NCI-H1417 (cell line): ENCODE measurements at regions not wholly inside any gene's neighbourhood (a gene's known extent, or its start where the extent isn't known, plus 50 kb on each side); places are given as distances from the start of the nearest gene placed in this dataset.
A peak's percentile ranks its signal among the peaks of the same experiment; 100 is the strongest.

Experiments used
- DNase-seq, 3 experiments: peaks; one replicate each; lab custom pipeline; 2025; lab: John Stamatoyannopoulos, UW

DNA sequence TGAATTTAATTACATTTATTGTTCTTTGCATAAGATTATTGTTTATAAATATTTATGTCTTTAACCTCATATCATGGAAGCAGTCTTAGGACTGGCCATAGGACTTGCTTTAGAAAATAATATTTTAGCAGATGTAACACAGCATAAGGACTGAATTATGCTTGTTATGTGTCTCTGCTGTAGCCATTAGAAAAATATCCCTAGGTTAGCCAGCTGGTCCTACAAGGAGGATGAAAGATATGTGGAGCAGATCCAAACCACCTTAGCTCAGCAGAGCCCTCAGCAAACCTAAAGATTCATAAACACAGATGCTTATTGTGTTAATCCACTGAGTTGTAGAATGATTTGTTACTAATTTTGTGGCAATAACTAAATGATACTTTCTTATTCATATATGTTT, 166.0 kb upstream of the COL1A2 start:
- DNase-seq = no peak

DNA sequence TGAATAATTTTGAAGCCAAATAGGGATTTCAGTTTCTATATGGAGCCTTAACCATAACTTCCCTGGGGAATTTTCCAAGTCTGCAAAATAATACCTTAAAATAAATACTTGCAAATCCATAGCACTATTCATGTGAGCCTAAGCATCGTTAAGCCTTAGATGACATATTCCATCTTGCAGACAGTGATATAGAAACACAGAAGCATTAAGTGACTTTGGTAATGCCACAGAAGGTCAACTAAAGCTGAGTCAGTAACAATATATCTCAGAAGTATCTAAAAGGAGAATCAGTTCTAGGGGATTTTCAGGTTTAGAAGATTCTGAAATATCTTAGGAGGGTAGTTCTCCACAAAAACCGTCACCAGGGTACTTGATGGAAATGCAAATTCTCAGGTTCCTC, 163.4 kb upstream of the COL1A2 start:
- no peak for DNase-seq

DNA sequence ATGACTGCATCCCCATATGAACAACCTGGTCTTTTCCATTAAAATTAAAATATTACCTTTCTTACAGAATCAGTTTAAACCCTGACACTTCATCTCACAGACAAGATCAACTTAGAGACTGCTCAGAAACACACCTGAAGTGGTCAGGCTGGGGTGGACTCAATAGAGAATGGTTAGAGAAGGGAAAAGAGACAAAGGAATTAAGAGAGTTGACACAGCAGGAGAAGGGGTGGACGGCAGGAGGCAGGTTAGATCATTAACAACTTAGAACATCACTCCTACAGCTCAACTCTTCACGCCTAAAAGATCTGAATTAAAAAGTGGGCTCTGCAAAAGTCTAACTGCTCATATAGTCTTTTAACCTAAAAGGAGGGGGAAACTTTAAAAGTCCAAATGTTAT, 157.7 kb upstream of the COL1A2 start:
- DNase-seq = no peak

DNA sequence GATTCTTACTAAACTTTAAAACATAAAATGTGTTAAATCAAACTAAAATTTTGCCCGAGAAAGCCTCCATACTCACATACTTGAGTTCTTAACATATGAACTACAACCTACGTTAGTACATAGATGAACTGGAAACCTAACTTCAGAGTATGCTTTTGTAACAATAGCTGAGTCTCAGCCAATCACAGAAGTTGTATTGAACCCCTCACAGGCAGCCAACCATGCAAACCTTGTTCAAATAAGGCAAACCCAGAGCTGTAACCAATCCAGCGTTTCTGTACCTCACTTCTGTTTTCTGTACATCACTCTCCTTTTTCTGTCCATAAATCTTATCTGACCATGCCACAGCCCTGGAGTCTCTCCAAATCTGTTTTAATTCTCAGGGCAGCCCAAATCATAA, 157.3 kb upstream of the COL1A2 start:
- DNase-seq = no peak

DNA sequence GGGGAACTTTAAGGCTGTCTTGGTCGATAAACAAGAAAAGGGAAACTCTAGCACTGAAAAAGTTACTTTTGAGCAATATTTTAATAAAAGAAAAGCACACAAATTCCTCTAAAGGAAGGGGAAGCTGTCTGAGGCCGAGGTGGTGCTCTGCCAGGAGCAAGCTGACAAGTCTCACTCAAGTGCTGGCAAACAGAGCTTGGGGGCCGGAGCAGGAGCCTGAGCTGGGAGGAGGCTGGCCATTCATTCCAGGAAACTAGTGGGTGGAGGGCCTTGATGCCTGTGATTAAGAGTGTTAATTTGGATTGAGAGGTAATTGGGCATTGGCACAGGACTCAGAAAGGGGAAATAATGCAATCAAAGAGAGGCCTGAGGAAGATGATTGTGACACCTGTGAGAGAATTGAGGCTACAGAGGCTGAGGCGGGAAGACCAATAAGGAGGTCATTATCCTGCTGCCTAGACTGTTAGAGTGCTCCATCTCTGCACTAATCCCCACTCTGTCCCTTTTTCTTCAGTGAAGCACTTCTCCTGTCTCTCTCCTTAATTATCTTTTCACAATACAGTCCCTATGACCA, 154.9 kb upstream of the COL1A2 start:
- DNase-seq = peak in 2 of 3 experiments; percentile 11 to 57

DNA sequence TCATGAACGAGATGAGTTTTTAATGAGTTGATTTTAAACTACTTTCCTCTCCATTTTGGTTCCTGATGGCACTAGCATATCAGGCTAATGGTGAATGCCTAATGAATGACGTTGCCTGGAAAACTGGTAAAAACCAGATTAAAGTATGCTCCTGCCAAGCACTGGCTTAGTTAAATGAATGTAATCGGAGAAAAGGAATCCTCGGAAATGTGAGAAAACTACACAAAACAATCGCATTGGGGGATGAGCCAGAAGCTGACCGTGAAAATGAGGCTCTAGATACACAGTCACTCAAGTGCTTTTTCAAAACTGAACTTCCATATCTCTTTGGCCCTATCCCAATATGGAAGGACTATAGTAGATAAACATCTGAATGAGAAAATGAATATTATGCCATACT, 153.8 kb upstream of the COL1A2 start:
- DNase-seq = no peak

DNA sequence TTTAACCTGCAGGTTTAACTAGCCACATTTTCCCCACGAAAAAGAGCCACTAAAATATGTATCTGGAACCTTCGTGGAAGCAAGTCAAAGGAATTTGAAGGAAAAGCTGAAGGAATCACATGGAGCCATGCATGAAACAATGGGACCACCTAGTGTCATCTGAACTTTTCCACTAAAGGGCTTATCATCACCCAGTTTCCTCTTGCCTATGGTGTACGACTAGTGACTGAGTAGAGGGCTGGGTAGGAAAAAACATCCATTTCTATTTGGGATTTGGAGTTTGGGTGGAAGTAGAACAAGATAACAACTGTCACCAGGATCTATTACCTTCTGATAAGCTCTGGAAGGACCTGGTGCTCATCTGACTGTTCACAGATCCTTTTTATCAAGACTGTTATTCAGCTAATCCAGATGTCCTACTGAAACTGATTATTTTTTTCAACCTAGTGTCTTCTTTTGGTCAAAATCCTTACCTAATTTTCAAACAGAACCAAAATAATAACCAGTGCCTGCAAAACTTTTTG, 153.2 kb upstream of the COL1A2 start:
- no peak for DNase-seq

DNA sequence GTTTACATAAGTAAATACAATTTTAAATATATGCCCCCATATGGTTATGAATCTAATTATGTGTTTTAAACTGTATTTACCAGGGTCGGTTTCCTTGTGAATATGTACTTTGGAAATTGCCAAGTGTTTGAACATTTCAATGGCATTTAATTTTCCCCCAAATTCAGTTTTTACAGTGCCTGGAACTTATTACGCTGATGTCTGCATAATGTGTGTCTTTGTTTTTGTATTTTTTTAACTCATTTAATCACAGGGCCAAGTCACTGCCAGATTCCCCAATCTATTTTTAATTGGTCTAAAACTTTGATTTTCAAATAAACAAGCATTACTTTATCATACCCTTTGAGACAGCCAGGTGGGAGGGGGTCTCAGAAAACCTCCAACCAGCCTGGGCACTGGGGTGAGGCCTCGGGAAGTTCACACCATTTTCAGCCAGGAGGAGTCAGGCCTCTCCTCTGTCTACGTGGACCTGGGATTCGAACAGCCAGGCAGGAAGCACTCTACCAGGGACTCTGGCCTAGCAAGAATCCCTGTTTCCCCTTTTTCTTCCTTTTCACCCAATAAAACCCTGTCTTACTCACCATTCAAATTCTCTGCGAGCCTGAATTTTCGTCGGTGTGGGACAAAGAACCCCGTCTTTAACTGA, 151.5 kb upstream of the COL1A2 start:
- no peak for DNase-seq

DNA sequence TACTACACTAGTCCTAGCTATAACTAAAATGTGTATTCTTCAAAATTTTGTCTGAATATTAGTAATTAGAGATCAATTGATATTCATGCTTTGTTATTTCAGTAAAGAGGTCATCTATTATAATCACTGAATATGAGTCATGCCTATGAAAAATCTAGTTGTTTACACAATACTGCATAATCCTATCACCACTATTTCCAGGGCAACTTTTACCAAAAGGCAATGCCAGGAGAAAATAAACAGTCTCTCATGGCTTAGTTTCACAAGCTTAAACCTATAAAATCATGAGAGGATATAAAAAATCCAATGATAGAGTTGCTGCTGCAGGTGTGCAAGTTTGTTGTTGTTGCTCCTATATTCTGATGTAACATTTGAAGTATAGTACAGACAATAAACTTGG, 149.9 kb upstream of the COL1A2 start:
- no peak for DNase-seq

DNA sequence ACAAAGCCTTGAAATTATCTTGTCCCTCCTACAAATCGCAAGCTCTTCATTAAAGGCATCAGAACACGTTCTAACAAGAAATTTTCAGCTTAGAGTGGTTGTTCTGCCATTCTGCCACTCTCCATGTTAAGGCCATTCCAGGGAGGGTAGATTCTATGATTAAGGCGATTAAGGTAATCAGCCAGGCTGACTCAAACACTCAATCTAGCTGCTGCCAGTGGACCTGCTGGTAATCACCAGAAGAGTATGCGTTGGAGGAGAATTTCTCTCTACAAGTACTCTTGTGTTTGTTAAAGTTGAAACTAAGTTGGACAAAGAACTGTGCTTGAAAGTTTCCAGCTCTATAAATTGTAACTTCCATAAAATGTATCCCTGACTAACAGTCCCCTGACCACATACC, 149.2 kb upstream of the COL1A2 start:
- no peak for DNase-seq

DNA sequence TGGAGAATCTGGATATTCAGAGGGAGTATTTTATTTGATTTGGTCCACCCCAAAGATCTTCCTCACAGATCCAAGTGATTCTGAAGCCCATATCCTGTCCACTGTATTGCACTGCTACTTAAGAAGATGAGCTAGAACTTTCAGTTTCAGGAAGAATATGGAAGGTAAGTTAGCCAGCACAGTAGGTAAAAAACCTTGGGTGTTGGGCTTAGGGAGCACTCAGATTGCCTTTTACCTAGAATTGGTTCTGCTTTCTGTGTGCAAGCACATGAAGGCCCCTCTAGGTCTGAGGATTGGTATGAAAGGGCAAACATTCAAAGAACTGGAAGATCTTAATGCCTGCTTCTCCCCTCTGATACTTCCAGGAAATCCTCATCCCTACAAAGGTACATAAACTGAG, 146.7 kb upstream of the COL1A2 start:
- no peak for DNase-seq

DNA sequence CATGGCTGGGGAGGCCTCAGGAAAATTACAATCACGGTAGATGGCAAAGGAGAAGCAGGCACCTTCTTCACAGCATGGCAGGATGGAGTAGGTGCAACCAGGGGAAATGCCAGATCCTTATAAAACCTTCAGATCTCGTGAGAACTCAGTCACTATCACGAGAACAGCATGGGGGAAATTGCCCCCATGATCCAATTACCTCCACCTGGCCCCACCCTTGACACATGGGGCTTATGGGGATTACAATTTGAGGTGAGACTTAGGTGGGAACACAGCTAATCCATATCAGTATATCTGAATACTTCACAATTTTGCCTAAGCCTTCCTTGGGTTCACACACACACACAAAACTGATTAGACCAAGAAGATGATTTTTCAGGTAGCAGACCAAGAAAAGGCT, 145.1 kb upstream of the COL1A2 start:
- no peak for DNase-seq

DNA sequence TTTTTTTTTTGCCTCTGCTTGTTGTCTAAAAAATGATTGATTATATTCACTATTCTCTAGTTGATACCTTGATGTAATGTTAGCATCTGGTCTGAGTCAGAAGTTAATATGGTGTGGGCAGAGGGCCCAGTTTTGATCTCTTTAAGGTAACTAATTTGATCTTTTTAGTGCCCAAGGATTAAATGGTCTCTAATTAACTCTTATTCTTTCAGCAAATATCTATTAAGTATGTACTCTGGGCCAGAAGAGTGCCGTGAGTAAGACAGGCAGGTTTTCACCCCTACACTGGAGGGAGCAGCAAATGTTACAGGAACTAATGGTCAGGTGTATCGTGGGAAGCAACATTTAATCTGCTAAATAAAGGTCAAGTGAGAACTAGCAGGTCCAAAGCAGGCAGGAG, 144.6 kb upstream of the COL1A2 start:
- peak in 2 of 3 experiments; percentile 16 to 76 for DNase-seq

DNA sequence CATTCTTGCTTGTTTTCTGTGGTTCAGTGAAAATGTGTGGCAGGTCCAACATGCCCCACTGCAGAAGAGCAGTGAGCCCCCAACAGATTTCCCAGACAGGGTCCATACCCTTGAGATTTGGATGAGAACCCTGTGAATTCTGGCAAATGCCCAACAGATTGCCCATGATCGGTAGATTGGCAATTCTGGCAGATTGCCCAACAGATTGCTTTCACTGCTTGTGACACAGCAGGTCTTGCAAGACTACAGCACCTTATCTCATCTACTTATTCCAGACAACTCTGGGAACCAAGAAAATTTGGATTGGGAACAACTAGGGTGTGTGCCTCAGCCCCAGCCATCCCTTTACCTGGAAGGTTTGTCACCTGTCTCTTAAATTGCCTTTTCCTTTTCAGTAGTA, 143.7 kb upstream of the COL1A2 start:
- peak in 1 of 3 experiments; percentile 26 for DNase-seq

DNA sequence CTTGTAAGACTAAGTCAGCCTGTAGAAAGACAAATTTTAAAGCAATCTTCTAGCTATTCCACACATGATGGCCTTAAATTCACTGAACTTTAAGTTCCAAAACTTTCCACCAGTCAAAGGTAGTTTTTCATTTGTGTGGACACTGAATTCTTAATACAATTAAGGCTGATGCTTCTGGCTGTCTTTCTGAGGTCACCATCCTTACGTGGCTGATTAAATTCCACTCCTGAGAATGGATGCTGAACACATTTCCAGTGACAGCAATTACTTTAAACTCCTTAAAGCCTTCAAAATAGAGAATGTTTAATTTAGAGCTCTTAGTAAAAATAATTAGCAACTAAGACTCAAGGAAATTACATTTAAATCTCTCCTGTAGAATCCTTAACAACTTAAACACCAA, 142.6 kb upstream of the COL1A2 start:
- no peak for DNase-seq

DNA sequence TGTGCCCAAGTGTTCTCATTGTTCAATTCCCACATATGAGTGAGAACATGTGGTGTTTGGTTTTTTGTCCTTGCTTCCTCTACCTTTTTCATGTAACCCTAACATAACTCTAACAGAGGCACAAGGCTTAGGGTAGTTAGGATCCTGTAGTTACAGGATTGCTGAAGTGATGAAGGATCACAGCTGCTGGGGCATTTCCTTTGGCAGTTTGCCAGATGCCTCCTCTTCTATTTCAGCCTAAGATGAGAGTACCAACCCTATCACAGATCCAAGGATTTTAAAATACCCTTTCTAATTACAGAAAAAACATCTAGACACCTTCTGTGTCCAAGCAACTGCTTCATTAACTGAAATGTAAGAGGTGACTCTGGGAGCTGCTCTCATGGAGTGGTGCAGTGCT, 141.7 kb upstream of the COL1A2 start:
- DNase-seq = peak in 2 of 3 experiments; percentile 16 to 61

DNA sequence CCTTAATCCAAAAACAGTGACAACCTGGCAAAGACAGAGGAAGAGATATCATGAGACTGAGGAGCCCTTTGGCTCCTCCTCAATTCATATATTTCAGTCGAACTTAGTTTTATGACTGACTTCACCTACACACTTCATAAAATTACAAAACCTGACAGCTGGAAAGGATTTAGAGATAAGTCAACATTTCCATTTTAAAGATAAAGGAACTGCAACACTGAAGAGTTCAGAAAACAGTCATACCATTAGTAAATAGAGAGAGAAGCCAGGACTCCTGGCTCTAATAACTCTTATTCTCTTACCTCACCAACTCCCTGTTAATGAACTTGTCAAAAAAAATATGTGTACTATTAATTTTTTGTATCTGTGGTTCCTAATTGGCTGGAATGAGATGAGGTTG, 141.0 kb upstream of the COL1A2 start:
- no peak for DNase-seq

DNA sequence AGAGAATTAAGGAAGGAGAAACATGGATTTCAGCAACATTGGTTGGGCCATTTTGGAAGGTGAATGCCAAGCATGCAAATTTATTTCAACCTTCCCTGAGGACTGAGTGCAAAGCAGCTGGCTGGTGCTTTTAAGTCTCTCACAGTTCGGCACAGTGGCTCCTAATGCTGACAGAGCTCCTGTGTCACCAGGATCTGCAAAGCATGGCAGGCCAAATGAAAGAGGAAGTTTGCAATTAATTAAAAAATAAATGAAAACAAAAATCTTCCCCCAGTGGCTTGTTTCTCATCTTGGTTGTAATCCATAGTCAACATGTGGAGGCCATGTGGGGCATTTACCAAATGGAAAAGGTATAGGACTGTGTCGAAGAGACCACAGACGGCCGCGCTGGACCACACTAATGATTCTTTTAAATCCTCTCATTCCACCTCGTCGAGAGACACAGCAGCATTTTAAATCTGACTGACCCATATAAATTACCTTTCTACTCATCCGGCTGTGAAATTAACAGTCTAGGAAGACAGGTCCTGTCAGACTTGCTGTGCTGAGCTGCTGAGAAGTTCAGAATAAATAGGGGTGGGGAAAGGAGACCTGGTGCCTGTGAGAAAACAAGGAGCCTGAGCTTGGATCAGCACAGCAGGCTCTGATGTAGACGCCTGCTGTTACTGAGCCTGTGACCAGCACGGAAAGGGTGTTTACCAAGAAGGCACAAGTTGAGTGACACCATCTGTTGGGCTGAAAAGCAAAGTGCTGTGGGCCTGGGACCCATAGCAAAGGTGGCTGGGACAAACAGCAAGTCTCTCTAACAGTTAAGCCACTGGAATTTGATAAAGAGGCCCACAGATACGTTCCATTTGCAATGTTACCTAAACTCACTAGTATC, 136.0 kb upstream of the COL1A2 start:
- no peak for DNase-seq

DNA sequence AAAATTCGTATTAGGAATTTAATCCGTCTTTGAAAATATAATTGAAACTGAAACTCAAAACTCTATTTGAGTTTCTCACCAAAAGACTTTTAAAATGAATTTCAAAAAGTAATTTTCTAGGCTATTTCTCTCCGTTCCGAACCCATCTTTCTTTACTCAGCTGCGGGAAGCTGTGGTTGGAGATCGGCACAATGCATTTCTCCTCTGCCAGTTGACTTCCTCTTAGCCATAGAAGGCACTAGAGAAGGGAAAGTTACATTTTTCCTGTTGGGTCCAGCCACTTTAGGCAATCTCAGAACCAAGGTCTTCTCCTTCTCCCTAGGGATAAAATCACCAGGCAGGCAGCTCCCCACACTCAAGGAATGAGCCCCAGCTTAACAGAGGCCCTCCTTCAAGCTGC, 133.6 kb upstream of the COL1A2 start:
- no peak for DNase-seq

DNA sequence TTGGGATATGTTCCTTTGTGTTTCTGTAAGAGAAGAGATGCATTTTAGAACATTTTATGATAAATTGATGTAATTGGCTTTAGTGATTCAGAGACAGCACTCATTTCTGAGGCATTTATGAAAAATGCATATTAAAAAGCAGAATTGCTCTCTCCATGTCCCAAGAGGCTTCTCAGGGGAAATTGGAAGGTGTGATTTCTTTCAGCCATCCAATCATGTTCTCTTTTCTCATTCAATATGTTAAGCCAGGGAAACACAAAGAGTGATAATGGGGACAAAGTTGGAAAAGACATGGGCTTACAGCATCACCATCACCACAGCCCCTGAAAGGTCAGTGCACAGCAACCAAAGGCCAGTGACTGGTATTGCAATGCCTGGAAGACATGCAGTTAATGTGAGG, 129.9 kb upstream of the COL1A2 start:
- no peak for DNase-seq

DNA sequence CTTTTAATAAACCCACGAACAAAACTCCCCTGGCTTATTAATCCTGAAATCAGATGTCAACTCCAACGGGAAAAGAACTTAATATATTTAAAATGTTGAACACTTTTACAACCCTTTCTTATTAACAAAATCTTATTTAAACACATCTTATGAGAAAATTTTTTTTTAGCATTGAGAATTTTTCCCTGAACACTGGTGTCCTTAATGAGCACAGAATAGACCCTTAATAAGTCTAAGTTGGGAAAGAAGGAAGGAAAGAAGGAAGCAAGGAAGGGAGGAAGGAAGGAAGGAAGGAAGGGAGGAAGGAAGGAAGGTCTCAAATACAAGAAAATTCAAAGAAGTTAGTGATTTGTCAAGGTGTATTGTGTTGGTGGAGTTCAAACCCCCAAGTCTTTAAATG, 129.2 kb upstream of the COL1A2 start:
- no peak for DNase-seq

DNA sequence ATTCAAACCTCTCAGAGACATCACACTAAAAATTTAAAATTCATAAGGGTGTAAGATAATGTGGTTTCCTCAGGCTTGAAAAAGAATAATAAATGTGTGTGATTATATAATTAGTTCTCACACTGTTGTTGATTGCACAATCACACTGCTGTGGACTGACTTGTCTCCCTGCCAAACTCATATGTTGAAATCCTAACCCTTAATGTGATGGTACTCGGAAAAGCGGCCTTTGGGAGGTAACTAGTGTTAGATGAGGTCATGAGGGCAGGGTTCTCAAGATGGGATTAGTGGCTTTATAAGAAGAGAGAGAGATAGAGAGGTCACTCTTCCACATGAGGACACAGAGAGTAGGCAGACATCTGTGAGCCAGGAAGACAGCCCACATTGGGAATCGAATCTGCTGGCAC, 128.5 kb upstream of the COL1A2 start:
- DNase-seq = no peak

DNA sequence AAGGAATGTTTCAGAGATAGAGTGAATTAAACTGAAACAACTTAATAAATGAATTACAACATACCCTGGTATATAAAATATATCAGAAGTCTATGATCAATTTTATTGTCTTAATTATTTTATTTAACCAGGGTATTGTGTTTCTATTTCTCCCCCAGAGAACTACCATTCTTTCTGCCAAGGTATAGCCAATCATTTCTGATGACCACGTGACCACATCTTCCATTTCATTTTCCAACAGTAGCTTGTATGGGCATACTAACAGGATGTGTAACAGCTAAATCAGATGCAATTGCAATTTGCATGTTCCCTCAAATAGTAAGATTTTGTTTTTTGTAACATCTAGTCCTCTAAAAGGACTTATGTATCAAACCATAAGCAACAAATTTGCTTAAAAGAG, 123.9 kb upstream of the COL1A2 start:
- DNase-seq = no peak
